ENCODE measurements at regions not wholly inside any gene's neighbourhood (a gene's known extent, or its start where the extent isn't known, plus 50 kb on each side); places are given as distances from the start of the nearest gene placed in this dataset.

DNA sequence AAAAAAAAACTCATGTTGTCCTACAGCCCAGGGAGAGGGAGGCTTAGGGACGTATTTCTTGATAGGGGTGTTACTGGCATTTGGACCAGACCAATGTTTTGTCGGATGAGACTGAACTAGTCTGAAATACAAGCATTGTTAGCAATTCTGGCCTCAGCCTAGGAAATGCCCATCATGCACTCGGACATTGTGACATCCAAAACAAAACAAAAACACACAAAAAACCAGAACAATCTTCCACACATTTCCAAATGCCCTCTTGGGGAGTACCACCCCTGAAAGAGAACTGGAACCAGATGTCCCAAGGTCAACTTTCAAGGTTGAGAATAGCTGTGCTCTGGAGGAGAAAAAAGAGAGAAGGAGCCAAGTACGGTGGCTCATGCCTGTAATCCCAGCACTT, 299.1 kb upstream of the JARID2 start:
- Histone ChIP-seq H3K4me3 (ENCODE audit: low read depth, low read length) (no peak overlapping the region), H3K27me3 (replicated peaks) (no peaks in the 10 kb centered on the region), H3K27ac (no peak overlapping the region), H3K36me3 (replicated peaks) (no peaks in the 10 kb centered on the region)
- in situ Hi-C loops (cut with HindIII; ENCODE audit: low pct_ligation_motif_present, low sequenced_read_pairs), result no loop called here
- TF ChIP-seq, protein P1, sequence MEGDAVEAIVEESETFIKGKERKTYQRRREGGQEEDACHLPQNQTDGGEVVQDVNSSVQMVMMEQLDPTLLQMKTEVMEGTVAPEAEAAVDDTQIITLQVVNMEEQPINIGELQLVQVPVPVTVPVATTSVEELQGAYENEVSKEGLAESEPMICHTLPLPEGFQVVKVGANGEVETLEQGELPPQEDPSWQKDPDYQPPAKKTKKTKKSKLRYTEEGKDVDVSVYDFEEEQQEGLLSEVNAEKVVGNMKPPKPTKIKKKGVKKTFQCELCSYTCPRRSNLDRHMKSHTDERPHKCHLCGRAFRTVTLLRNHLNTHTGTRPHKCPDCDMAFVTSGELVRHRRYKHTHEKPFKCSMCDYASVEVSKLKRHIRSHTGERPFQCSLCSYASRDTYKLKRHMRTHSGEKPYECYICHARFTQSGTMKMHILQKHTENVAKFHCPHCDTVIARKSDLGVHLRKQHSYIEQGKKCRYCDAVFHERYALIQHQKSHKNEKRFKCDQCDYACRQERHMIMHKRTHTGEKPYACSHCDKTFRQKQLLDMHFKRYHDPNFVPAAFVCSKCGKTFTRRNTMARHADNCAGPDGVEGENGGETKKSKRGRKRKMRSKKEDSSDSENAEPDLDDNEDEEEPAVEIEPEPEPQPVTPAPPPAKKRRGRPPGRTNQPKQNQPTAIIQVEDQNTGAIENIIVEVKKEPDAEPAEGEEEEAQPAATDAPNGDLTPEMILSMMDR (IDR thresholded peaks at IDR 0.05; ENCODE audit: low read depth, low read length, missing control alignments), result no peak
- DNase-seq, result no peak

DNA sequence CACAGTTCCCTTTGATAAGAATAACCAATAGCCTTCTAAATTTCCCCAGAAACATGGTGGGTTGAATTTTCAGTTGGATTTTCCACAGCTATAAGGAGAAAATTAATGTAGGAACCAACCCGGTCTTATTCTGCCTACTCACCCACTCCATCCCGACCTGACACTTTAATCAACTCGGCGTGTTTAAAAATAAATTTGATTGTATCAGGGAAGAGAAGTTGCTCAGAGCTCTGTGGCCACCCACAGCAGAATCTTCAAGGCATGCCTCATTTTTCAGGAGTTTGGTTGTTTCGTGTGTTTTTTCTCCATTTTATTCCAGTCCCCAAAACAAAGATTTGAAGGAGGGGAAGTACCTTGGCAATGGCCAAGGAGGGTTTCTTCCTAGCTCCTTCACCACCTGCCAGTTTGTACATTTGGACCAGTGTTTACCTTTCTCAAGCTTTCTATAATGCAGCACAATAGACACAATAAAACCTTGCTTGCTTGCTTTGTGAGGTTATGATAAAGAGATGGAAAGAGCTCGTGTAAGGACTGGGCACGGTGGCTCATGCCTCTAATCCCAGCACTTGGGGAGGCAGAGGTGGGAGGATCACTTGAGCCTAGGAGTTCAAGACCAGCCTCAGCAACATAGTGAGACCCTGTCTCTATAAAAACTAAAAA, 297.2 kb upstream of the JARID2 start:
- DNase-seq, result no peak
- in situ Hi-C loops (cut with HindIII; ENCODE audit: low pct_ligation_motif_present, low sequenced_read_pairs), result no loop called here
- no peaks in the 10 kb centered on the region for H3K36me3 ChIP-seq (replicated peaks)
- TF ChIP-seq, protein P1 (IDR thresholded peaks at IDR 0.05; ENCODE audit: low read depth, low read length, missing control alignments), result no peak
- no peak overlapping the region for H3K4me3 ChIP-seq (ENCODE audit: low read depth, low read length)
- no peak overlapping the region for H3K27ac ChIP-seq
- H3K27me3 ChIP-seq (replicated peaks), result no peaks in the 10 kb centered on the region

DNA sequence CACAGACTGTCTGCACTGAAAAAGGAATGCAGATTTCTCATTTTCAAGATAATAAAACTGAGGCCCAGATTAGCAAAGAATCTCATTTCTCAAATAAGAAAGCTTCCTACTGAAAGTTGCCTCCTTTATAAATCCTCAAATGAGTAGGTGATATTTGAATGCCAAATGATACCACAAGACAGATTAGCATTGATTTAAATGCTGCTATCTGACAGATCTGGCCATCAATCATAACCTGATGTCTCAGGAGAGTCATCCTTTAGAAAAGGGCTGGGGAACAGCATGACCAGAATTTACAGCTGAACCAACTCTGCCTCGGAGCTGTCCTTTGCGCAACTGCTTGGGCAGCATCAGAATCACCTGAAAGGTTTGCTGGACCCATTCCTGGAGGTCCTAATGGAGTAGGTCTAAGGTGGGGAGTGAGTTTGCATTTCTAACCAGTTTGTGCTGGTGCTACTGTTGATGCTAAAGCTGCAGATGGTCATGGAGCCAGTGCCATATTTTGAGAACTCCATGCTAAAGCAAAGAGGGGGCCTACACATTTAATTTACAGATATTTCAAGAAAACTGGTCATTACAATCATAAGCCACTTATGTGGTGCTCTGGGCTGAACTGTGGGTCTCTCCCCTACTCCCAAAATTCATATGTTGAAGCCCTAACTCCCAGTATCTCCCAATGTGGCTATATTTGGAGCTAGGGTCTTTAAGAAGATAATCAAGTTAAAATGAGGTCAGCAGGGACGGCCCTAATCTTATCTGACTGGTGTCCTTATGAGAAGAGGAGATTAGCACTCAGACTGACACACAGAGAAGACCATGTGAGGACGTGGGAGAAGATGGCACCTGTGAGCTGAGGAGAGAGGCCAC, 295.5 kb upstream of the JARID2 start:
- H3K4me3 ChIP-seq (ENCODE audit: low read depth, low read length), result no peak overlapping the region
- no peak for DNase-seq
- TF ChIP-seq, protein P1 (IDR thresholded peaks at IDR 0.05; ENCODE audit: low read depth, low read length, missing control alignments), result no peak
- no peaks in the 10 kb centered on the region for H3K36me3 ChIP-seq (replicated peaks)
- no peak overlapping the region for H3K27ac ChIP-seq
- no peaks in the 10 kb centered on the region for H3K27me3 ChIP-seq (replicated peaks)
- in situ Hi-C loops (cut with HindIII; ENCODE audit: low pct_ligation_motif_present, low sequenced_read_pairs), result no loop called here

DNA sequence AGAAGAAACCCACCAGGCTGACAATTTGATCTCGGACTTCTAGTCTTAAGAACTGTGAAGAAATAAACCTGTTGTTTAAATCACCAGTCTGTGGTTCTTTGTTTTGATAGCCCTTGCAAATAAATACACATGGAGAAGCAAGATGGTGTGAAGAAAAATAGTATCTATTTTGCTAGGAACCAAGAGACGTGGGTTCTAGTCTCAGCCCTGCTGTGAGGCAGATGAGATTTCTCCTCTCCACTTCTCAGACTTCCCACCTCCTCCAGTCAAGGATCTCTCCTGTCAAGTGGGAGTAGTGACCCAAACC, 294.9 kb upstream of the JARID2 start:
- in situ Hi-C loops (cut with HindIII; ENCODE audit: low pct_ligation_motif_present, low sequenced_read_pairs), result no loop called here

DNA sequence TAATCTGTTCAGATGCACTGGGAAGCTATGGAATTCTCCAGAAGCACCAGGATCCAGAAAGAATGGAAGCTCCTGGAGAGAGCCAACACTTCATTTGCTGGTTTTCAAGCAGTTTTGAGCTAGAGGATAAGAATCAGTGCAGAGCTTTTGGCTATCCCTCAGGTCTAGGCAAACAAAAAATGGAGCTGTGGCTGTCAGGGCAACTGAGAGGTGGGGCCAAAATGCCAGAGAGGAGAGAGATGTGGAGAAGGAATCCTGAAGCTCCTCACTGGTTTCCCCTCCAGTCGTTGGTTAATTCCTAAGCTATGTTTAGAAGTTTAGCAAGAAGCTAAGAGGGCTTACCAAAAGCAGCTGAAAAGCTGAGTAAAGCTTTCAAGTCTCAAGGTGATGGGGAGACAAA, 294.2 kb upstream of the JARID2 start:
- TF ChIP-seq, protein P1 (IDR thresholded peaks at IDR 0.05; ENCODE audit: low read depth, low read length, missing control alignments), result no peak
- Histone ChIP-seq H3K4me3 (ENCODE audit: low read depth, low read length) (no peak overlapping the region), H3K27ac (no peak overlapping the region), H3K36me3 (replicated peaks) (no peaks in the 10 kb centered on the region), H3K27me3 (replicated peaks) (no peaks in the 10 kb centered on the region)
- in situ Hi-C loops (cut with HindIII; ENCODE audit: low pct_ligation_motif_present, low sequenced_read_pairs), result no loop called here
- DNase-seq, result no peak

More for the DNA sequence above, 294.9 kb upstream of the JARID2 start:
- no peaks in the 10 kb centered on the region for H3K36me3 ChIP-seq (replicated peaks)
- DNase-seq, result no peak
- H3K4me3 ChIP-seq (ENCODE audit: low read depth, low read length), result no peak overlapping the region
- H3K27me3 ChIP-seq (replicated peaks), result no peaks in the 10 kb centered on the region
- H3K27ac ChIP-seq, result no peak overlapping the region
- TF ChIP-seq, protein P1 (IDR thresholded peaks at IDR 0.05; ENCODE audit: low read depth, low read length, missing control alignments), result no peak
